NCI-H2029 treated with DMSO at 0.1 percent for 48 hours (cell line): ENCODE measurements at regions not wholly inside any gene's neighbourhood (a gene's known extent, or its start where the extent isn't known, plus 50 kb on each side); places are given as distances from the start of the nearest gene placed in this dataset.

Source experiments
- DNase-seq: peaks from one replicate; lab custom pipeline; 2025; lab: John Stamatoyannopoulos, UW

GRCh38 chr18:56380685-56381084 lies 257.7 kb downstream of the TXNL1 start:
- no peak for DNase-seq

- DNase-seq: no peak
Observed at GRCh38 chr18:56379256-56379655, 259.1 kb downstream of the TXNL1 start.

- DNase-seq: no peak
Observed at GRCh38 chr18:56377231-56377630, 261.2 kb downstream of the TXNL1 start.

- no peak for DNase-seq
Observed at GRCh38 chr18:56374007-56374655, 264.3 kb downstream of the TXNL1 start.

- DNase-seq: no peak
Observed at GRCh38 chr18:56373601-56374000, 264.8 kb downstream of the TXNL1 start.

- DNase-seq: no peak
Observed at GRCh38 chr18:56368066-56368465, 270.3 kb downstream of the TXNL1 start.

GRCh38 chr18:56358608-56359280 lies 279.6 kb downstream of the TXNL1 start:
- DNase-seq: no peak

- no peak for DNase-seq
Observed at GRCh38 chr18:56353663-56354260, 284.6 kb downstream of the TXNL1 start.

- DNase-seq: no peak
Observed at GRCh38 chr18:56351911-56352500, 286.4 kb downstream of the TXNL1 start.

GRCh38 chr18:56337507-56337906 lies 300.9 kb downstream of the TXNL1 start:
- no peak for DNase-seq

- DNase-seq: no peak
Observed at GRCh38 chr18:56333839-56334238, 304.6 kb downstream of the TXNL1 start.

- no peak for DNase-seq
Observed at GRCh38 chr18:56333146-56333545, 305.2 kb downstream of the TXNL1 start.

- DNase-seq: no peak
Observed at GRCh38 chr18:56332371-56332770, 306.0 kb downstream of the TXNL1 start.

- DNase-seq: no peak
Observed at GRCh38 chr18:56330366-56331110, 307.9 kb downstream of the TXNL1 start.

- no peak for DNase-seq
Observed at GRCh38 chr18:56329536-56329935, 308.9 kb downstream of the TXNL1 start.

GRCh38 chr18:56327191-56327885 lies 311.1 kb downstream of the TXNL1 start:
- DNase-seq: no peak

GRCh38 chr18:56326336-56327072 lies 311.9 kb downstream of the TXNL1 start:
- DNase-seq: no peak

- DNase-seq: no peak
Observed at GRCh38 chr18:56323673-56324072, 314.7 kb downstream of the TXNL1 start.

GRCh38 chr18:56322406-56322805 lies 316.0 kb downstream of the TXNL1 start:
- no peak for DNase-seq

- no peak for DNase-seq
Observed at GRCh38 chr18:56321470-56321869, 316.9 kb downstream of the TXNL1 start.

GRCh38 chr18:56319953-56320352 lies 318.4 kb downstream of the TXNL1 start:
- DNase-seq: no peak
